Cerebellar cortex (tissue), 1 donor: ENCODE measurements at regions not wholly inside any gene's neighbourhood (a gene's known extent, or its start where the extent isn't known, plus 50 kb on each side); places are given as distances from the start of the nearest gene placed in this dataset.
"Not testable (repeated sequence)": the region's sequence is repeated elsewhere in the genome, so short reads cannot be mapped to it uniquely, and the experiment has no call there.

Source experiments
- DNase-seq: peaks from one replicate; pipeline ENCODE4 v3.0.0-alpha.2; 2015; ENCODE audit warnings: low spot score

DNA sequence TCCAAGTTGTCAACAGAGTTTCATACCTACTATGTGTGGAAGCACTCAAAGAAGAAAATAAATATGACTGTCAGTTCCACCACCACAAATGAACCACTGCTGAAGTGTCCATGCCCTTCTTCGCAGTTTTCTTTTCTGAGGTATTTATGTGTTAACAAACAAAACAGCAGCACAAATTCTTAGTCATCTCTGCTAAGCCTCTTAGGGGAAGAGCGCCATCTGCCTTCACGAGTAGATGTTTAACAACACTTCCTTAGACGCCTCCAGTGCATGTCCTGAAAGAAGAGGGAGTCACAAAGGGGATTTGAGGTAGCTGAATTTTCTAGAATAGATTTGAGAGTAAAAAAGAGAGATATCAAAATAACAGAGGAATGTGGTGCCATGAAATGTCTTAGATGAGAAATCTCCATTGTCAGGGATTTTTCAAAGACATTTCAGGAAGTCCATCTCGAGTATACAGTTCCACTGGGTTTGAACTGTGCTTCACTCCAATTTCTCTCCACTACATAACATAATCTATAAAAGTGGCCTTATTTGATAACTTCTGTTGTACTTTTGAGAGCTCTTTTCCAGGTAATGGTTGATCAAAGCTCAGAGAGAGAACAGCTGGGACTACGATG is 775.3 kb upstream of the POM121L12 start:
- no peak for DNase-seq

DNA sequence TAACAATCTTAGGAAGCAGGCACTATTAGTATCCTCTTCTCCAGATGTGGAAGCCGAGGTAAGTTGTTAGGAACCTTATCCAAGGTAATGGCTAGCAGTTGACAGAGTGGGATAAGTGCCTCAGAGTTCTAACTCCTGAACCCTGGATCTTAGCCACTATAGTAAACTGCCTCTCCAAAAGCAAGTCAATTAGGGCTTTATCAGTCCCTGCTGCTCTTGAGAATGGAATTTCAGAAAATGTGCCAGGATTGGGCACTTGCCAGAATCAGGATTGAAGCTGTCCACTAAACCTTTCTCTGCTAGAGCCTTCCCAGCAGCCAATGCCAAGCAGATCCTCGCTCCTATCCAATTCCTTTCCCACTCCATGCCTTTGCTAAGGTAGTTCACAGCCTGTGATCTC is 777.5 kb upstream of the POM121L12 start:
- no peak for DNase-seq

DNA sequence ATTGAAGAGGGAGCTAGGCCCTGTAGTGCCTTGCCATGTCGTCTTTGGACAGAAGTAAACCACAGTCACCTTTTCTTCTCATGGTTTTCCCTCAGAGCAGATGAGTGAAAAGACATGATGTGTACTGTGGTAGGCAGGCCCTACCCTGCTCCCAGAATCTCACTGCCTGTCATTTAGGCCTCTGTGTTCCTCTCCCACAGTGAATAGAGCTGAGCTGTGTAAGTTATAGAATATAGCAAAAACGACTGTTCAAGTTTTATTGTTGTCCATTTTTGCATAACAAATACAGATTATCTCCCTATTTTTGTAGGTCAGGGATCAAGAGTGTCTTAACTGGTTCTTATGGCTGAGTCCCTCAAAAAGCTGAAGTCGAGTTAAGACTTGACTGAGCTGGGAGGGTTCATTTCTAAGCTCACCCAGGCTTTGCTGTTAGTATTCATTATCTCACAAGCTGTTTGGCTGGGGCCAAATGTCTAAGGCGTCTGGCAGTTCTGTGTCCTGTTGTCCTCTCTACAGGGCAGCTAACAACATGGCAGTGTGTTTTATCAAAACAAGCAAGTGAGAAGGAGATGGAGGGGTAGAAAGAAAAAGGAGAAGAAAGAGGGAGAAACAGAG is 780.9 kb upstream of the POM121L12 start:
- DNase-seq: no peak

DNA sequence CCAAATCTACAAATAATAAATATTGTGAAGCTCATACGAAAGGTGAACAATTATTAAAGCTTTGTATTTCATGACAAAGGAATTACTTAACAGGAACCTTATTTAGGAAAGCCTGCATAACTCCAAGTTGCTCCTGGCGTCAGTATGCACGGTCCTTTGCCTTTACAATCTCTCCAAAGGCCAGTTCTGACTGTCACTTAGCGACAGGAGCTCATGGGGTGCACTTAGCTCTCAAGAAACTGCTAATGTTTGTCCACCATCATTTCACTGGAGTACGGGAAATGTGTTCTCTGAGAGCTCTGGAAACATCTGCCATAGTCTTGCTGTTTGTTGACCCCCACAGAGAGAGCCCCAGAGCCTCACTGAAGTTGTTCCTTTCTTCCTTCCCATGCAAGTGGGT is 781.5 kb upstream of the POM121L12 start:
- DNase-seq: no peak

DNA sequence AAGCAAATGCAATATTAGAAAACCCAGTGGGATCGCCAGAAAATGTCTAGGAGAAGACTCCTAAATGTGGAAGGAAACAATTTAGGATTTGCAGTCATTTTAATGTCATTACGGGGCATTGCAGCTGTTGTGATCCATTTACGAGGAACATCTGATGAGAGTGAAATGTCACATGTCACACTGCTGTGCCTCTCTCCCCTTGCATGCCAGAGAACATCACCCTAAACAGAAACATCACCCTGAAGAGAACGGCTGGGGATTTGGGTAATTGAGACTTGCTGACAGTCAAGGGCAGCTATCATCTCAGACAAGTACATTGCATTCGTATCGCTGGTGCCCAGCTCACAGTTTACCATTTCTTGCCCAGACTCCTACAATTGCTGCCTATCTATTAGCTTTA is 785.7 kb upstream of the POM121L12 start:
- DNase-seq: no peak

DNA sequence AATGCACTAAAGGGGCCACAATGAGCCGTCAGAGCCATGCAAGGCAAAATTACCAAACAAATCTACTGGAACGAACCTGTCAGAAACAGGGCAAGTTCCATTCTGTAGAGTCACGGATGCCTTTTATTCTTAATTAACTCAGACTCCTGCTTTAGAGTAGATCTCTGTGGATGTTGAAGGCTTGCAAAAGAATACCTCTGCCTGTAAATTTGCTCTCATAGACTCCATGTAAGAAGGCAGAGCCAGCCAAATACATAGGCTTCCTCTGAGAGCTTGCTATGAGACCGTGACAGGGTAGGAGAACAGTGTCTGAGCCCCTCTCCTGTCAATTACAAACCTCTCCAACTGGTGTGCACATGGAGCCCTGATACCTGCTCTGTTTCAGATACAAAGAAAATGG is 787.9 kb upstream of the POM121L12 start:
- no peak for DNase-seq

DNA sequence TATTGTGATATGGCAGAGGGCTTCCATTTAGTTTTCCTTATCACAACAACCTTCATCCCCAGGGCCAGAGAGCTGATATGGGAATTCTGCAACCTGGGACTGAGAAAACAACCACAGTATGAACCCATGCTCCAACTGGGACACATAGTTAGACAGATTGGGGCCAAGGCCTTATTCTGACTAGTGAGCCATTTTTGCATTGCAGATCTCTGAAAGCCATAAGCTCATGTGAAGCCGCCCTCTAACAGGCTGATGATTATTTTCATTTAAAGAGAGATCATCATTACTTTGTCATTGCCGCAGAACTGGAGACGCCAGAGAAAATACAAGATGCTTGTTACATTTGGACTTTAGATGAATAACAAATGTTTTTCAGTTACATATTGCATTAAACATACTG is 791.7 kb upstream of the POM121L12 start:
- DNase-seq: no peak

DNA sequence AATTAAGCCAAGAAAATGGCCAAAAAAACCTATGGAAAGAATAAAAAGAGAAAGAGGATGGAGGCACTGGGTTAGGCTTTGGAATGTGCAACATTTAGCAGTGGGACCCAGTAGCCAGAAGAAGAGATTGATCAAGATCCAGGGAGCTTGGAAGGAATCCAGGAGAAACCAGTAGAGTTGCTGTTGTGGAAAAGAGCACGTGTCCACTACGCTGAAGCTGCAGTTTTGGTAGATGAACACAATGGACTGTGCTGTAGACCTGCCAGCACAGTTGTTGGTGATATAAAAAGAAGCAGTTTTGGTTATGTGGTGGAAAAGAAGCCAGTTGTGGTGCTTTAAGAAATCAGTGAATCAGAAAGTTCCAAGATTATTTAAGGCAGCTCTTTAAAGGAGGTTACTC is 802.2 kb upstream of the POM121L12 start:
- no peak for DNase-seq

DNA sequence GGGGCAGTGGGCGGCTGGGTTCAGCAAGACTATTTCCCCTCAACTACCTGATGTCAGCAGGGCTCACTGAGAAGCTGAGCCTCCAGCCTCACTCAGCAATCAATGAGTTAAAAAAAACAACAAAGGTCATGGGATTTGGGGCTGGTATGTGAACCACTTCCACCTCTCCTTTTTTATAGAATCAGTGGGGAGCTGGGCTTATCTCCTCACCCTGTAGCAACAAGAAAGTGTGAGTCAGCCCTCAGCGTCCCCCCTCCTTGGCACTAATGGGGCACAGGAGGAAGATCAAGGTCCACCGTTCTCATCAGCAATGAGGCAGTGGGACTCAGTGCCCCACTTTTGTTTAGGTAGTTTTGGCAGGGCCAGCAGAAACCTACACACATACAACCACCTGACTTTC is 823.5 kb upstream of the POM121L12 start:
- no peak for DNase-seq

DNA sequence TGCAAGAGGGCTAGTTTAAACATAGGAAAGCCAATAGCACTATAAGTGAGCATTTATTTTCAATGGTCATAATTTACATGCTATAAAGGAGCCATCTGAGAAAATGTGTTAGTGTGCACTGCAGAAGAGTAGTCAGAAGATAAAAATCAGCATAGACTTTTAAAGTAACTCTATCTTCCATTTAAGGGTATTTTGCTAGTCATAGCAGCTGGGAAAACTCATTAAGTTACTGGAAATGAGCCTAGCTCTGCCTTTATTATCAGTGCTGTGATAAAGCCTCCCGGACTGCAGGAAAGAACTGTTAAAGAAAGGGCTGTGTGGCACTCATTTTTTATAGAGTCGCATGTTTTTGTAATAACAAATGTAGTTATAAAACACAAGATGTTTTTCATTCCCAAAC is 825.8 kb upstream of the POM121L12 start:
- no peak for DNase-seq

DNA sequence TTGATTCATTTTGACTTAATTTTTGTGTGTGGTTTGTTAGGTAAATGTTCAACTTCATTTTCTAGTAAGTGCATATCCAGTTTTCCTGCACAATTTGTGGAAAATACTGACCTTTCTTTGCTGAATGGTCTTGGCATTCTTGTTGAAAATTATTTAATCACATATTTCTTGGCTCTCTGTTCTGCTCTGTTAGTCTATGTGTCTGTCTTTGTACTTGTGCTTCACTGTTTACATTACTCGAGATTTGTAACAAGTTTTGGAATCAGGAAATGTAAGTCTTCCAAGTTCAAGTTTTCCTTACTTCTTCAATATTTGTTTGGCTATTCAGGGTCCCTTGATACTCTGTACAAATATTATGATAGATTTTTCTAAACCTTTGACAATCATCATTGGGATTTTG is 838.2 kb upstream of the POM121L12 start:
- no peak for DNase-seq

DNA sequence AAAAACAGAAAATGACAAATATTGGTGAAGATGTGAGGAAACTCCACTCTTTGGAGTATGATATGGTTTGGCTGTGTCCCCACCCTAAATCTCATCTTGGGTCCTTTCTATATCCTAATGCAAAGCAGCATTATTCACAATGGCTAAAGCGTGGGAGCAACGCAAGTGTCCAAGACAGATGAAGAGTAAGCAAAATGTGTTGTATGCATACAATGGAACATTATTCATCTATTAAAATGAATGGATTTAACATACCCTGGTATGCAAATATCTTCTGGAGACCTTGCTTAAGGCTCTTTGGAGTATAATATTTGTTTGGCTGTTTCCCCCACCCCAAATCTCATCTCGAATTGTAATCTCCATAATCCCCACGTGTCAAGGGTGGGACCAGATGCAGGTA is 839.8 kb upstream of the POM121L12 start:
- no peak for DNase-seq

DNA sequence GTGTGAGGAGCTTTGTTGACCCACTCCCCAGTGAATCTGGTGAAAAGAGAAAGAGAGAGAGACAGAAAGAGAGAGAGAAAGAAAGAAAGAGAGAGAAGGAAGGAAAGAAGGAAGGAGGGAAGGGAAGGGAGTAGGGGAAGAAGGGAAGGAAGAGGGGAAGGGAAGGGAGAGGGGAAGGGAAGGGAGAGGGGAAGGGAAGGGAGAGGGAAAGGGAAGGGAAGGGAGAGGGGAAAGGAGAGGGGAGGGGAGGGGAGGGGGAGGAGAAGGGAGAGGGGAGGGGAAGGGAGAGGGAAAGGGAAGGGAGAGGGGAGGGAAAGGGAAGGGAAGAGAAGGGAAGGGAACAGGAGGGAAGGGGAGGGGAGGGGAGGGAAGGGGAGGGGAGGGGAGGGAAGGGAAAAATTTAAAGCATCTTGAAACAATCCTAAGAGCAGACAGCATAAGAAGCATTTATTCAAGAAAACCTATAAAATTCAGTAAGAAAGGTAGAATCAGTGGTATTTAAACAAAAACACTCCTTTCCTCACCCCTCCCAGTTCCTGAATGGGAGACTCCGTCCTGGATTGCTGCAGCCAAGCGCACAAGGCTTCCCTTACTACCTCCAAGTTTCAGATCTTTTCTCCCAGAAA is 846.2 kb upstream of the POM121L12 start:
- no peak for DNase-seq

DNA sequence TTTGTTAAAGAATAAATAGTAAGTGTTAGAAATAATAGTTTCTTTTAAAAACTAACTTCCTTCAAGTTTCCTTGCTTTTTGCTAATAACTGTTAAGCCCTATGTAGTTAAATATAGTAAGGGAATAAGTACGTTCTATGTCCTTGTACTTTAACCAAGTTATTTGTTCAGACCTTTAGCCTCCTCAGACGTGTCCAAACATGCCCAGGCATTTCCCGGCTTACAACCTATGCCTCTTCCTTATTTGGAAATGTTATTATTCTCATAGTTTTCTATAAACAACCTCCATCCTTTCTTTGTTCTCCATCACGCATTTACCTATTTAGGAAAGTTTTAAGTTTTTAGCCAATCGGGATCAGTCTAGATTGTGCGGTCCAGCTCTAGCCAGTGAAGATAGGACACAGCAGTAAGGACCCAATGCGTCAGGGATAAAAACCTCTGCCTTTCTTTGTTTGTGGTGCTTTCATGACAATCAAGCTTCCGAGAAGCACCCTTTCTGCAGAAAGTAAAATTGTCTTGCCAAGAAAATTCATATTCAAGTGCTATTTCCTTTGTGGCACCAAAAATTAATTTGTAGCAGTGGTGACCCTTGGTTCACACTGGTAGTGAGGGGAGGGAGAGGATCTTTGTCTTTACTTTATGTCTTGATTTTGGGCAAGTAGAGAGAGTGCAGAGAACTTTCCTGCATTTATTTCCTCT is 851.3 kb upstream of the POM121L12 start:
- no peak for DNase-seq

DNA sequence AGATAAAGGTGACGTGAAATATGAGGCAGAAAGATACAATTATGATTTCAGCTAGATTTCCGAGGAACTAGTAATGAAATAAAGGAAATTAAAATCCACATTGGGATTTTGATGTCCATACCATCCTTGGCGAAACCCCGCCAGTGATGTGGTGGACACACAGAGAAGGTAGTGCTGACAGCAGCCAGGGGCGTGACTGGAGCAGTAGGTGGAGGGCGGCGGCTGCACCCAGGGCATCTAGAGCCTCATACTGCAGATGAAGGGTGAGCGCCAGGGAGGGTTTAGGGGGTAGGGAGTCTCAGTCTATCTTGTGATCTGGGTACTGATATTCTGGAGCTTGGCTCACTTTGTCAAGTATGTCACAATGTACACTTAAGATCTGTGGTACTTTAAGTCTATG is 855.5 kb upstream of the POM121L12 start:
- DNase-seq: no peak

DNA sequence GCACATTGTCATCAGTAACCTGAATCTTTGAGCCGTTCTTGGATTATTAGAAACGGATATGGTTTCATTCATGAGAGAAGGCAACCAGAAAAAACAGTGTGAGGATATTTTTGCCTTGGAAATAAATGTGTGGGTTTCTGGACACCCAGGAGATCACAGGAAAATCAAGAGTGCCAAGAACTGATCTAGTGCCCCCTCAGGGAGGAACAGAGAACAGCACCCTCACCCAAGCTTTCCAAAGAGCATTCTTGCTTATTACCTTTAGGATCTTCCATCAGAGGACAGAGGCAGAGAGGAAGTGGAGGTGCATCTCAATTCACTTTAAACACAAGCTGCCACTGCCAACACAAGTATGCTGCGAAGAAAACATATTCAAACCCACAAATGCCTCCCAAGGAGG is 851.5 kb upstream of the COBL start:
- no peak for DNase-seq

DNA sequence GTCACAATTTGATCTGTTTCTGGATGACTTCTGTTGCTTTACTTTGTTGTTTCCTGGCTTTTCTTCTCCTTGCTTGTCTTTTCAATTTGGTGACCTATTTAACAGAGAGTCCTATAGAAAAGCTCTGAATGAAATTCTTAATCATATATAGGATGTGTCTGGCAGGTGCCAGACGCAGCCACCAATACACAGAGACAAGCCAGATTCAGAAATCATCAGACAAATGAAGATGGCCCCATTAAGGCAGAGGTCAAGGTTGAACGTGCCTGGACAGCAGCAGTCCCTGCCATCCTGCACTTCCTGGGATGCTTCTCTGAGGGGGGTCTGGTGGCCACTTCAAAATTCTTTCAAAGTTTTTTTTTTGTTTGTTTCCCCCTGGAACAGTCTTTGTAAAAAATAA is 846.7 kb upstream of the COBL start:
- DNase-seq: no peak

DNA sequence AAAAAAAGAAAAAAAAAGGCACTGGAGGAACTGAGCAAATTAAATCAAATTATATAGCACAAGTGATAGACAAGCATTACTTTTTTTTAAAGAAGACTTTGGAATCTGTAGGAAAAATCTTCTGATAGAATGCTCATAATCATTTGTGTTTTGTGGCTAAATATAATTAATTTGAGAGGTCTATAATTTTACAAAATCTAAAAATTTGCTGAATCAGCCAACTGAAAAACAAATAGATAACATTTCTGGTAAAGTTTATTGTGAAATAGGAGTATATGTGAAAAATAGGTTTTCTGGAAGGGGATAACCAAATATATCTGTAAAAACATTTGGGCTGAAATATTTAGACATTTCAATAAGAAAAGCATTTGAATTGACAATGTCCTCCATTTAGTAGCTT is 844.9 kb upstream of the COBL start:
- DNase-seq: no peak

DNA sequence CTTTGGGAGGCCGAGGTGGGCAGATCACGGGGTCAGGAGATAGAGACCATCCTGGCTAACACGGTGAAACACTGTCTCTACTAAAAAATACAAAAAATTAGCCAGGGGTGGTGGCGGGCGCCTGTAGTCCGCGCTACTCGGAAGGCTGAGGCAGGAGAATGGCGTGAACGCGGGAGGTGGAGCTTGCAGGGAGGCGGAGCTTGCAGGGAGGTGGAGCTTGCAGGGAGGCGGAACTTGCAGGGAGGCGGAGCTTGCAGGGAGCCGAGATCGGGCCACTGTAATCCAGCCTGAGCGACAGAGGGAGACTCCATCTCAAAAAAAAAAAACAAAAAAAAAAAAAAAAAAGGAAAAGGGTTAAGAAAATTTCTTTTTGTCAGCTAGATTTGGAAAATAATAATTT is 842.8 kb upstream of the COBL start:
- DNase-seq: not testable (repeated sequence)

DNA sequence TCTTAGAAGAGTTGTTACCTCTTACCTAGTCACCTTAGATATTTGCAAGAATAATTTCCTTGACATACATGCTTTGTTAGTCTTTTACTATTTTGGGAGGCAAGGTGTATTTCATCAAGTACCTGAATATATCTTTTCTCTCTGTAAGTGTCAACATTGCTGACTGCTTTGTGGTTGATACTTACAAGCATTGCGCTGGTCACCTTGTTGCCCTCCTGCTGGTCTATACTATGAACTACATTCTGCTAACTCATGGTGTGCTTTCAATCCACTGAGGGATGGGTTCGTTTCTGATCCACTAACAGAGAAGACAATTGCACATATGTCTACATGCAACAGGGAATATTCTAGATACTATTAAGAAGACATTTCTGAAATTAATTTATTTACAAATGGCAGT is 837.8 kb upstream of the COBL start:
- no peak for DNase-seq

DNA sequence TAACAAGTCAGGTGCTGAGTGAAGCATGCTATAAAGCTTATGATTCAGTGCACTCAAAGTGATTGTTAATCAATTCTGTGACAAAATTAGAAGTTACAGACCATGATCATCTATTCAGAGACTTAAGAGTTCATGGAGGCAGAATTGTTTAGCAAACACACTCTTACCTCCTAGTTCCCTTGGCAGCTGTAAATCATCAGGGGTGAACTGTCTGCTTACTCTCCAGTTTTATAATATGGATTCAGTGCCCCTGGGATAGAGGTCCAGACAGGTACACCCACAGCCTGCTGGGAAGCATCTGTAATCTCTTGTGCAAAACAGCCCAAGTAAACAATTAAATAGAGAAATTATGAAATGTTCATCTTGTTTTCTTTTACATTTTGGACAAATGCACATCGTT is 835.0 kb upstream of the COBL start:
- DNase-seq: no peak

DNA sequence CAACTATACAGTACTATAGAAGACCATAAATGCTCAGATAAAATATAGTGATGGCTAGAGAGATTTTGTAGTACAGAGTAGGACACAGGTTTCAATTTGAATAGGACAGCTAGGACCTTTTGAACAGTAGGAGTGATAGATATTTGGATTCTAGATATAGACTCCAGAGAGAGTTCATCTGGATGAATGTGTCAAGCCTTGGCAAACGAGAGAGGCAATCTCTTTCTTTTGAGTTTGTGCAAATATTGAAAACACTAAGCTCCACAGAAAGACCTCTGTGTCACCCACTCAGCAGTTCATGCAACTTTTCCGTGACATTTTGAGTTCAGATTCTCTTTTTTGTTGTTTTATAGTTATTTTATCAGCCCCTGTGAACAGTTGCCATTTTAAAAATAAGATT is 834.3 kb upstream of the COBL start:
- no peak for DNase-seq

DNA sequence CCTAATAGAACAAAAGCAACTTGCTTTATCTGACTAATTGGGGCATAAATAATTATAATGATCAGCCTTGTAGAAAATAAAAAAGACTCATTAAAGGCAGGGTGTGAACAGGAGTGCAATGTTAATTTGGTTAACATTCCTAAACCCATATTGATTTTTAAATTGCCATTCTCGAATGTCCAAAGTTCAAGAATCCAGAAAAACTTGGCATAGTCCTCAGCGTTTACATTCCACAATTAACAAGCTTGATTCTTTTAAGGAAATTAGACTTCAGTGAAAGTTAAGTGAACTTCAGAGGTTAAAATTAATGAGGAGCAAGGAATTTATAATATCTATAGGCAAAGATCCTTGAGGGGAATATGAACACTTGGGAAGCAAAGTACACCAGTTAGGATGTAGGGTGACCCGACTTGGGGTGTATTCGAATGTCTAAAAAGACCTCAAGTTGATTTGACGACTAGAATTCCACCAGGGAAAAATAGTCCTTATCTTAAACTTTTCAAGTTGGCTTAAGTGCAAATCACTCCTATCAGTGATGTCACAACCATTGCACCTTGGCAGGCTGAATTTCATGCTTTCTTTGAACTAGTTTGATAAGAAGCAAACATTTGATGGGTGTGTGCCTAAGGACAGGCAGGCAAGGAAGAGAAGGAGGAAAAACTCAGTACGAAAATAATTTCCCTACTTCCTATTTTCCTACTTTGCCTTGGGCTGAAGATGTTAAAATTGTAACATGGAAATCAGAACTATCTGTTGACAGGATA is 830.4 kb upstream of the COBL start:
- no peak for DNase-seq
